ENCODE measurements at regions not wholly inside any gene's neighbourhood (a gene's known extent, or its start where the extent isn't known, plus 50 kb on each side); places are given as distances from the start of the nearest gene placed in this dataset.

- Histone ChIP-seq H3K36me3 (ENCODE audit: control insufficient read depth in 2 of 2, insufficient read depth in 2 of 2, low read length in 2 of 2) (no peaks in the 10 kb centered on the region), H3K27me3 (ENCODE audit: control insufficient read depth in 1 of 2, insufficient read depth in 2 of 2, low read length in 2 of 2) (no peaks in the 10 kb centered on the region), H3K4me1 (ENCODE audit: control insufficient read depth, insufficient read depth, low read length) (no peaks in the 10 kb centered on the region), H3K4me3 (ENCODE audit: low read length in 2 of 2) (no peak overlapping the region), H3K9me3 (ENCODE audit: control insufficient read depth in 2 of 2, low read length in 2 of 2) (no peaks in the 10 kb centered on the region), H3K27ac (ENCODE audit: low read length) (no peak overlapping the region), H3K9ac (ENCODE audit: low read length in 2 of 2) (no peak overlapping the region)
Observed at GRCh38 chr4:23741681-23742191, 148.1 kb downstream of the PPARGC1A start.

- no peaks in the 10 kb centered on the region for H3K36me3 ChIP-seq (ENCODE audit: control insufficient read depth in 2 of 2, insufficient read depth in 2 of 2, low read length in 2 of 2)
- H3K27ac ChIP-seq (ENCODE audit: low read length): no peak overlapping the region
- no peak overlapping the region for H3K9ac ChIP-seq (ENCODE audit: low read length in 2 of 2)
- no peaks in the 10 kb centered on the region for H3K4me1 ChIP-seq (ENCODE audit: control insufficient read depth, insufficient read depth, low read length)
- no peaks in the 10 kb centered on the region for H3K27me3 ChIP-seq (ENCODE audit: control insufficient read depth in 1 of 2, insufficient read depth in 2 of 2, low read length in 2 of 2)
- H3K9me3 ChIP-seq (ENCODE audit: control insufficient read depth in 2 of 2, low read length in 2 of 2): no peaks in the 10 kb centered on the region
- no peak overlapping the region for H3K4me3 ChIP-seq (ENCODE audit: low read length in 2 of 2)
Observed at GRCh38 chr4:23737571-23737970, 152.3 kb downstream of the PPARGC1A start.

- no peaks in the 10 kb centered on the region for H3K9me3 ChIP-seq (ENCODE audit: control insufficient read depth in 2 of 2, low read length in 2 of 2)
- H3K27me3 ChIP-seq (ENCODE audit: control insufficient read depth in 1 of 2, insufficient read depth in 2 of 2, low read length in 2 of 2): no peaks in the 10 kb centered on the region
- H3K4me1 ChIP-seq (ENCODE audit: control insufficient read depth, insufficient read depth, low read length): no peaks in the 10 kb centered on the region
- H3K9ac ChIP-seq (ENCODE audit: low read length in 2 of 2): no peak overlapping the region
- H3K36me3 ChIP-seq (ENCODE audit: control insufficient read depth in 2 of 2, insufficient read depth in 2 of 2, low read length in 2 of 2): no peaks in the 10 kb centered on the region
- no peak overlapping the region for H3K27ac ChIP-seq (ENCODE audit: low read length)
- no peak overlapping the region for H3K4me3 ChIP-seq (ENCODE audit: low read length in 2 of 2)
Observed at GRCh38 chr4:23736466-23736865, 153.4 kb downstream of the PPARGC1A start.

GRCh38 chr4:23734000-23734399 is 155.8 kb downstream of the PPARGC1A start:
- Histone ChIP-seq H3K9me3 (ENCODE audit: control insufficient read depth in 2 of 2, low read length in 2 of 2) (no peaks in the 10 kb centered on the region), H3K4me3 (ENCODE audit: low read length in 2 of 2) (no peak overlapping the region), H3K27me3 (ENCODE audit: control insufficient read depth in 1 of 2, insufficient read depth in 2 of 2, low read length in 2 of 2) (no peaks in the 10 kb centered on the region), H3K27ac (ENCODE audit: low read length) (no peak overlapping the region), H3K36me3 (ENCODE audit: control insufficient read depth in 2 of 2, insufficient read depth in 2 of 2, low read length in 2 of 2) (no peaks in the 10 kb centered on the region), H3K4me1 (ENCODE audit: control insufficient read depth, insufficient read depth, low read length) (no peaks in the 10 kb centered on the region), H3K9ac (ENCODE audit: low read length in 2 of 2) (no peak overlapping the region)

GRCh38 chr4:23733476-23733875 is 156.4 kb downstream of the PPARGC1A start:
- Histone ChIP-seq H3K27ac (ENCODE audit: low read length) (no peak overlapping the region), H3K4me1 (ENCODE audit: control insufficient read depth, insufficient read depth, low read length) (no peaks in the 10 kb centered on the region), H3K4me3 (ENCODE audit: low read length in 2 of 2) (no peak overlapping the region), H3K27me3 (ENCODE audit: control insufficient read depth in 1 of 2, insufficient read depth in 2 of 2, low read length in 2 of 2) (no peaks in the 10 kb centered on the region), H3K9ac (ENCODE audit: low read length in 2 of 2) (no peak overlapping the region), H3K9me3 (ENCODE audit: control insufficient read depth in 2 of 2, low read length in 2 of 2) (no peaks in the 10 kb centered on the region), H3K36me3 (ENCODE audit: control insufficient read depth in 2 of 2, insufficient read depth in 2 of 2, low read length in 2 of 2) (no peaks in the 10 kb centered on the region)

- no peak overlapping the region for H3K27ac ChIP-seq (ENCODE audit: low read length)
- H3K4me1 ChIP-seq (ENCODE audit: control insufficient read depth, insufficient read depth, low read length): no peaks in the 10 kb centered on the region
- H3K9me3 ChIP-seq (ENCODE audit: control insufficient read depth in 2 of 2, low read length in 2 of 2): no peaks in the 10 kb centered on the region
- H3K36me3 ChIP-seq (ENCODE audit: control insufficient read depth in 2 of 2, insufficient read depth in 2 of 2, low read length in 2 of 2): no peaks in the 10 kb centered on the region
- H3K9ac ChIP-seq (ENCODE audit: low read length in 2 of 2): no peak overlapping the region
- H3K4me3 ChIP-seq (ENCODE audit: low read length in 2 of 2): no peak overlapping the region
- H3K27me3 ChIP-seq (ENCODE audit: control insufficient read depth in 1 of 2, insufficient read depth in 2 of 2, low read length in 2 of 2): no peaks in the 10 kb centered on the region
Observed at GRCh38 chr4:23730998-23731397, 158.8 kb downstream of the PPARGC1A start.

- Histone ChIP-seq H3K4me3 (ENCODE audit: low read length in 2 of 2) (no peak overlapping the region), H3K27me3 (ENCODE audit: control insufficient read depth in 1 of 2, insufficient read depth in 2 of 2, low read length in 2 of 2) (no peaks in the 10 kb centered on the region), H3K9ac (ENCODE audit: low read length in 2 of 2) (no peak overlapping the region), H3K4me1 (ENCODE audit: control insufficient read depth, insufficient read depth, low read length) (no peaks in the 10 kb centered on the region), H3K36me3 (ENCODE audit: control insufficient read depth in 2 of 2, insufficient read depth in 2 of 2, low read length in 2 of 2) (no peaks in the 10 kb centered on the region), H3K9me3 (ENCODE audit: control insufficient read depth in 2 of 2, low read length in 2 of 2) (no peaks in the 10 kb centered on the region), H3K27ac (ENCODE audit: low read length) (no peak overlapping the region)
Observed at GRCh38 chr4:23728971-23729370, 160.9 kb downstream of the PPARGC1A start.

- Histone ChIP-seq H3K27ac (ENCODE audit: low read length) (no peak overlapping the region), H3K9me3 (ENCODE audit: control insufficient read depth in 2 of 2, low read length in 2 of 2) (no peaks in the 10 kb centered on the region), H3K4me1 (ENCODE audit: control insufficient read depth, insufficient read depth, low read length) (no peaks in the 10 kb centered on the region), H3K9ac (ENCODE audit: low read length in 2 of 2) (no peak overlapping the region), H3K4me3 (ENCODE audit: low read length in 2 of 2) (no peak overlapping the region), H3K27me3 (ENCODE audit: control insufficient read depth in 1 of 2, insufficient read depth in 2 of 2, low read length in 2 of 2) (no peaks in the 10 kb centered on the region), H3K36me3 (ENCODE audit: control insufficient read depth in 2 of 2, insufficient read depth in 2 of 2, low read length in 2 of 2) (no peaks in the 10 kb centered on the region)
Observed at GRCh38 chr4:23728393-23728792, 161.5 kb downstream of the PPARGC1A start.

GRCh38 chr4:23720556-23720955 is 169.3 kb downstream of the PPARGC1A start:
- Histone ChIP-seq H3K9me3 (ENCODE audit: control insufficient read depth in 2 of 2, low read length in 2 of 2) (no peaks in the 10 kb centered on the region), H3K27me3 (ENCODE audit: control insufficient read depth in 1 of 2, insufficient read depth in 2 of 2, low read length in 2 of 2) (no peaks in the 10 kb centered on the region), H3K36me3 (ENCODE audit: control insufficient read depth in 2 of 2, insufficient read depth in 2 of 2, low read length in 2 of 2) (no peaks in the 10 kb centered on the region), H3K27ac (ENCODE audit: low read length) (no peak overlapping the region), H3K9ac (ENCODE audit: low read length in 2 of 2) (no peak overlapping the region), H3K4me1 (ENCODE audit: control insufficient read depth, insufficient read depth, low read length) (no peaks in the 10 kb centered on the region), H3K4me3 (ENCODE audit: low read length in 2 of 2) (no peak overlapping the region)

- H3K9ac ChIP-seq (ENCODE audit: low read length in 2 of 2): no peak overlapping the region
Observed at GRCh38 chr4:23718435-23718834, 171.4 kb downstream of the PPARGC1A start.

GRCh38 chr4:23717528-23718248 is 172.2 kb downstream of the PPARGC1A start:
- Histone ChIP-seq H3K36me3 (ENCODE audit: control insufficient read depth in 2 of 2, insufficient read depth in 2 of 2, low read length in 2 of 2) (no peaks in the 10 kb centered on the region), H3K27me3 (ENCODE audit: control insufficient read depth in 1 of 2, insufficient read depth in 2 of 2, low read length in 2 of 2) (no peaks in the 10 kb centered on the region), H3K4me1 (ENCODE audit: control insufficient read depth, insufficient read depth, low read length) (no peaks in the 10 kb centered on the region), H3K9ac (ENCODE audit: low read length in 2 of 2) (no peak overlapping the region), H3K9me3 (ENCODE audit: control insufficient read depth in 2 of 2, low read length in 2 of 2) (no peaks in the 10 kb centered on the region), H3K27ac (ENCODE audit: low read length) (no peak overlapping the region), H3K4me3 (ENCODE audit: low read length in 2 of 2) (no peak overlapping the region)

More at GRCh38 chr4:23718435-23718834, 171.4 kb downstream of the PPARGC1A start:
- no peak overlapping the region for H3K4me3 ChIP-seq (ENCODE audit: low read length in 2 of 2)
- no peak overlapping the region for H3K27ac ChIP-seq (ENCODE audit: low read length)
- no peaks in the 10 kb centered on the region for H3K4me1 ChIP-seq (ENCODE audit: control insufficient read depth, insufficient read depth, low read length)
- no peaks in the 10 kb centered on the region for H3K27me3 ChIP-seq (ENCODE audit: control insufficient read depth in 1 of 2, insufficient read depth in 2 of 2, low read length in 2 of 2)
- no peaks in the 10 kb centered on the region for H3K36me3 ChIP-seq (ENCODE audit: control insufficient read depth in 2 of 2, insufficient read depth in 2 of 2, low read length in 2 of 2)
- no peaks in the 10 kb centered on the region for H3K9me3 ChIP-seq (ENCODE audit: control insufficient read depth in 2 of 2, low read length in 2 of 2)

Data from stomach smooth muscle (tissue), 2 donors.